ENCODE measurements at regions not wholly inside any gene's neighbourhood (a gene's known extent, or its start where the extent isn't known, plus 50 kb on each side); places are given as distances from the start of the nearest gene placed in this dataset.

DNA sequence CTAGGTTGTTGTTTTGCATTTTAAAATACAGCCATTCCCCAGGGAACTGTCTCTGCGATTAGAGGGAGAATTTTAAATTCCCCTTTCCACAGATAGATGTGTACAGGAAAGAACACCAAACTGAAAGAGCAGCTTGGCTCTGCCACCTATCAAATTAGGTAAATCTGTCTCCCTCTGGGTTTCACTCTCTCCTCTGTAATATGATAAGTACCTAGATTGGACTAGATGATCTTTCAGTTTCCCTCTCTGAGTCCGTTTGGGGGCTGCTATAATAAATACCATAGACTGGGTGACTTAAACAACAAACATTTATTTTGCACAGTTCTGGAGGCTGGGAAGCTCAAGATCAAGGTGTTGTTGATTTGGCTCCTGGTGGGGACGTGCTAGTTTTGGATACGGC, 186.0 kb downstream of the KIF20B start:
- no peaks in the 10 kb centered on the region for H3K9me3 Mint-ChIP-seq (ENCODE audit: unreplicated experiment)
- no peak overlapping the region for H3K4me3 Mint-ChIP-seq (ENCODE audit: unreplicated experiment)
- TF ChIP-seq, protein P1, sequence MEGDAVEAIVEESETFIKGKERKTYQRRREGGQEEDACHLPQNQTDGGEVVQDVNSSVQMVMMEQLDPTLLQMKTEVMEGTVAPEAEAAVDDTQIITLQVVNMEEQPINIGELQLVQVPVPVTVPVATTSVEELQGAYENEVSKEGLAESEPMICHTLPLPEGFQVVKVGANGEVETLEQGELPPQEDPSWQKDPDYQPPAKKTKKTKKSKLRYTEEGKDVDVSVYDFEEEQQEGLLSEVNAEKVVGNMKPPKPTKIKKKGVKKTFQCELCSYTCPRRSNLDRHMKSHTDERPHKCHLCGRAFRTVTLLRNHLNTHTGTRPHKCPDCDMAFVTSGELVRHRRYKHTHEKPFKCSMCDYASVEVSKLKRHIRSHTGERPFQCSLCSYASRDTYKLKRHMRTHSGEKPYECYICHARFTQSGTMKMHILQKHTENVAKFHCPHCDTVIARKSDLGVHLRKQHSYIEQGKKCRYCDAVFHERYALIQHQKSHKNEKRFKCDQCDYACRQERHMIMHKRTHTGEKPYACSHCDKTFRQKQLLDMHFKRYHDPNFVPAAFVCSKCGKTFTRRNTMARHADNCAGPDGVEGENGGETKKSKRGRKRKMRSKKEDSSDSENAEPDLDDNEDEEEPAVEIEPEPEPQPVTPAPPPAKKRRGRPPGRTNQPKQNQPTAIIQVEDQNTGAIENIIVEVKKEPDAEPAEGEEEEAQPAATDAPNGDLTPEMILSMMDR (IDR thresholded peaks at IDR 0.05; ENCODE audit: insufficient read depth, low read depth, low read length) = no peak
- TF ChIP-seq EZH2 (IDR thresholded peaks at IDR 0.05; ENCODE audit: insufficient read depth, low read length) = no peak

DNA sequence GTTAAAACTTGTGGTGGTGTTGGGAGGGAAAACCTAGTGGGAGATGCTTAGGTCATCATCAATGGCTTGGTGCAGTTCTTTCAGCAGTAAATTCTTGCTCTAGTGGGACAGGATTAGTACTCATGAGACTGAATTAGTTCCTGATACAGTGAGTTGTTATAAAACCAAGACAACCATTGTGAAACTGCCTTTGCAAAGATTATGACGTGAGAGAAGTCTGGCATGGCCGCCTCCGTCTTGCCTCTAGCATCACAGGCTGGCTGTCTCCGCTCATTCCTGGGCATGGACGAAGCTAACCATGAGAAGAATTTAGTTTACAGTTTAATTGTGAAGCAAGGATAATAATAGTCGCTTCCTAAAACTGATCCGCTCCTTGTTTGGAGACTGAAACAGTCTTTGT, 186.4 kb downstream of the KIF20B start:
- Histone ChIP-seq H3K4me3 (ENCODE audit: insufficient read depth, low read depth, low read length) (no peak overlapping the region), H3K79me2 (ENCODE audit: insufficient read depth, low read length) (no peaks in the 10 kb centered on the region), H3K27ac (ENCODE audit: low read depth, low read length) (no peak overlapping the region), H3K4me2 (ENCODE audit: low read length) (no peak overlapping the region), H2AFZ (ENCODE audit: low read depth, low read length) (no peak overlapping the region), H3K27me3 (ENCODE audit: insufficient read depth, low read length) (no peaks in the 10 kb centered on the region), H3K9me3 (ENCODE audit: insufficient read depth, low read depth, low read length) (no peaks in the 10 kb centered on the region), H3K4me1 (ENCODE audit: insufficient read depth, low read length) (no peaks in the 10 kb centered on the region), H3K36me3 (ENCODE audit: insufficient read depth, low read length) (no peaks in the 10 kb centered on the region), H4K20me1 (ENCODE audit: insufficient read depth, low read length) (no peaks in the 10 kb centered on the region), H3K9ac (ENCODE audit: low read length) (no peak overlapping the region)
- FAIRE-seq = no peak
- no peaks in the 10 kb centered on the region for H3K27me3 Mint-ChIP-seq (ENCODE audit: low read depth, unreplicated experiment)
- no peaks in the 10 kb centered on the region for H3K9me3 Mint-ChIP-seq (ENCODE audit: unreplicated experiment)
- no peaks in the 10 kb centered on the region for H3K36me3 Mint-ChIP-seq (ENCODE audit: low read depth, unreplicated experiment)
- no peak for TF ChIP-seq EZH2 (IDR thresholded peaks at IDR 0.05; ENCODE audit: insufficient read depth, low read length)
- TF ChIP-seq, protein P1 (IDR thresholded peaks at IDR 0.05; ENCODE audit: insufficient read depth, low read depth, low read length) = no peak
- H3K4me1 Mint-ChIP-seq (ENCODE audit: low read depth, unreplicated experiment) = no peaks in the 10 kb centered on the region
- H3K4me3 Mint-ChIP-seq (ENCODE audit: unreplicated experiment) = no peak overlapping the region
- DNase-seq (ENCODE audit: low read depth) = no peak
- no peak overlapping the region for H3K27ac Mint-ChIP-seq (ENCODE audit: unreplicated experiment)

More for the DNA sequence above, 186.0 kb downstream of the KIF20B start:
- H3K9ac ChIP-seq (ENCODE audit: low read length) = no peak overlapping the region
- no peak overlapping the region for H3K4me2 ChIP-seq (ENCODE audit: low read length)
- FAIRE-seq (no peak), DNase-seq (ENCODE audit: low read depth) (no peak)
- no peaks in the 10 kb centered on the region for H3K36me3 ChIP-seq (ENCODE audit: insufficient read depth, low read length)
- no peak overlapping the region for H3K27ac ChIP-seq (ENCODE audit: low read depth, low read length)
- H4K20me1 ChIP-seq (ENCODE audit: insufficient read depth, low read length) = no peaks in the 10 kb centered on the region
- H2AFZ ChIP-seq (ENCODE audit: low read depth, low read length) = no peak overlapping the region
- Mint-ChIP-seq H3K36me3 (ENCODE audit: low read depth, unreplicated experiment) (no peaks in the 10 kb centered on the region), H3K4me1 (ENCODE audit: low read depth, unreplicated experiment) (no peaks in the 10 kb centered on the region), H3K27ac (ENCODE audit: unreplicated experiment) (no peak overlapping the region), H3K27me3 (ENCODE audit: low read depth, unreplicated experiment) (no peaks in the 10 kb centered on the region)
- H3K4me3 ChIP-seq (ENCODE audit: insufficient read depth, low read depth, low read length) = no peak overlapping the region
- no peaks in the 10 kb centered on the region for H3K4me1 ChIP-seq (ENCODE audit: insufficient read depth, low read length)
- H3K79me2 ChIP-seq (ENCODE audit: insufficient read depth, low read length) = no peaks in the 10 kb centered on the region
- H3K27me3 ChIP-seq (ENCODE audit: insufficient read depth, low read length) = no peaks in the 10 kb centered on the region
- H3K9me3 ChIP-seq (ENCODE audit: insufficient read depth, low read depth, low read length) = no peaks in the 10 kb centered on the region

DNA sequence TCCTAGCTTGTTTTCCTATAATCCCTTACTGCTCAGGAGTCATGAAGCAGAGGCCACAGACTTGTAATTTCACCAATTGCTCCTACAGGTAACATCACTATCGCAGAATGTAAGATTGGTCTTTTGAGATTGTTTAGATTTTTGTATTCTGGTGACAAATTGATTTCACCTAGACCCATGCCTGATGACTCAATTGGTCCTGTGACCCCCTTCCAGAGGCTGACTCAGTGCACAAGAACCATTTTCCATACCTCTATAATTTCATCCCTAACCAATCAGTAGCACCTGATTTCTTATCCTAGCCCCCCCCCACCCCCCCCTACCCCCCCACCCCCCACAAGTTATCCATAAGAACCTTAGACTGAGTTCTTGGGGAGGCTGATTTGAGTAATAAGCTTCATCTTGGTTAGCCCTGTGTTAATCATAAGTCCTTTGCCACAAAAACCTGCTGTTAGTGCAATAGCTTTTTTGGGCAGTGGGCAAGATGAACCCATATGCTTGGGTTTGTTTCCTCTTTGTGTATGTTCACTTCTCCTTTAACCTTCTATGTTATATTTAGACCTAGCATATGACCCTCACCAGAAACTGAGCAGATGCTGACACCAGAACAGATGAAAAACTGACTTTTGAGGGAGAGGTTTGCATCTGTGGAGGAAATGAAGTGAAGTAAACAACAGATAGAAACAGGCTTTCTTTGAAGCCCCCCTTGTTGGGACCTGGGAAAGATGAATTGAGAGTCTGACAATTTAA, 187.1 kb downstream of the KIF20B start:
- H3K4me1 ChIP-seq (ENCODE audit: insufficient read depth, low read length) = no peaks in the 10 kb centered on the region
- no peaks in the 10 kb centered on the region for H3K36me3 ChIP-seq (ENCODE audit: insufficient read depth, low read length)
- H2AFZ ChIP-seq (ENCODE audit: low read depth, low read length) = no peak overlapping the region
- H3K27ac Mint-ChIP-seq (ENCODE audit: unreplicated experiment) = no peak overlapping the region
- TF ChIP-seq EZH2 (IDR thresholded peaks at IDR 0.05; ENCODE audit: insufficient read depth, low read length) = no peak
- TF ChIP-seq, protein P1 (IDR thresholded peaks at IDR 0.05; ENCODE audit: insufficient read depth, low read depth, low read length) = no peak
- no peaks in the 10 kb centered on the region for H4K20me1 ChIP-seq (ENCODE audit: insufficient read depth, low read length)
- DNase-seq (ENCODE audit: low read depth) (peak; percentile 8), FAIRE-seq (no peak)
- no peaks in the 10 kb centered on the region for H3K79me2 ChIP-seq (ENCODE audit: insufficient read depth, low read length)
- H3K9ac ChIP-seq (ENCODE audit: low read length) = no peak overlapping the region
- H3K4me3 Mint-ChIP-seq (ENCODE audit: unreplicated experiment) = no peak overlapping the region
- no peak overlapping the region for H3K4me2 ChIP-seq (ENCODE audit: low read length)
- no peaks in the 10 kb centered on the region for H3K9me3 Mint-ChIP-seq (ENCODE audit: unreplicated experiment)
- no peaks in the 10 kb centered on the region for H3K27me3 Mint-ChIP-seq (ENCODE audit: low read depth, unreplicated experiment)
- no peak overlapping the region for H3K27ac ChIP-seq (ENCODE audit: low read depth, low read length)
- H3K27me3 ChIP-seq (ENCODE audit: insufficient read depth, low read length) = no peaks in the 10 kb centered on the region
- no peak overlapping the region for H3K4me3 ChIP-seq (ENCODE audit: insufficient read depth, low read depth, low read length)
- no peaks in the 10 kb centered on the region for H3K36me3 Mint-ChIP-seq (ENCODE audit: low read depth, unreplicated experiment)
- H3K9me3 ChIP-seq (ENCODE audit: insufficient read depth, low read depth, low read length) = no peaks in the 10 kb centered on the region
- H3K4me1 Mint-ChIP-seq (ENCODE audit: low read depth, unreplicated experiment) = no peaks in the 10 kb centered on the region
